HCT116 (cell line): ENCODE measurements at regions not wholly inside any gene's neighbourhood (a gene's known extent, or its start where the extent isn't known, plus 50 kb on each side); places are given as distances from the start of the nearest gene placed in this dataset.

Experiments used
- EZH2 ChIP-seq: fragments of 200-600 bp; sonication (generic); IDR thresholded peaks from 2 replicates; pipeline ENCODE4 v1.6.1; 2017; ENCODE audit warnings: antibody characterized with exemption, mixed run types
- JUND ChIP-seq: IDR thresholded peaks from 2 replicates; pipeline ENCODE4 v1.6.1; 2012
- POLR2A ChIP-seq: IDR thresholded peaks from 2 replicates; pipeline ENCODE4 v1.7.0; 2011; ENCODE audit warnings: borderline replicate concordance; ENCODE audit not compliant: insufficient read depth, insufficient read length; ENCODE audit errors: extremely low read depth
- POLR2AphosphoS5 ChIP-seq: IDR thresholded peaks from 2 replicates; pipeline ENCODE4 v1.6.1; 2011; ENCODE audit warnings: mild to moderate bottlenecking, low read depth, low read length, moderate library complexity
- RAD21 ChIP-seq: IDR thresholded peaks from 2 replicates; pipeline ENCODE4 v1.6.1; 2012; ENCODE audit warnings: low read depth, mild to moderate bottlenecking
- SP1 ChIP-seq: IDR thresholded peaks from 2 replicates; pipeline ENCODE4 v1.6.1; 2012; ENCODE audit warnings: low read depth
- ZNF274 ChIP-seq: fragments of 200-500 bp; sonication (Bioruptor generic); IDR thresholded peaks from 2 replicates; pipeline ENCODE4 v1.6.1; 2014; ENCODE audit warnings: mild to moderate bottlenecking, low read depth, low read length, inconsistent platforms
- TF ChIP-seq, protein P1 (sequence below), 3 experiments: fragments of 200-600 bp in 1 of 3; sonication (generic) in 1 of 3; IDR thresholded peaks in 2 of 3; conservative IDR thresholded peaks in 1 of 3; 2 replicates each; pipeline ENCODE4 v1.5.1; 2012 to 2017; ENCODE audit warnings: low read depth in 2 of 3, low read length in 2 of 3, antibody characterized with exemption in 1 of 3, borderline replicate concordance in 1 of 3, control low read depth in 1 of 3, mild to moderate bottlenecking in 1 of 3, mixed read lengths in 1 of 3, mixed run types in 1 of 3, moderate library complexity in 1 of 3; ENCODE audit not compliant: insufficient read depth in 1 of 3

DNA sequence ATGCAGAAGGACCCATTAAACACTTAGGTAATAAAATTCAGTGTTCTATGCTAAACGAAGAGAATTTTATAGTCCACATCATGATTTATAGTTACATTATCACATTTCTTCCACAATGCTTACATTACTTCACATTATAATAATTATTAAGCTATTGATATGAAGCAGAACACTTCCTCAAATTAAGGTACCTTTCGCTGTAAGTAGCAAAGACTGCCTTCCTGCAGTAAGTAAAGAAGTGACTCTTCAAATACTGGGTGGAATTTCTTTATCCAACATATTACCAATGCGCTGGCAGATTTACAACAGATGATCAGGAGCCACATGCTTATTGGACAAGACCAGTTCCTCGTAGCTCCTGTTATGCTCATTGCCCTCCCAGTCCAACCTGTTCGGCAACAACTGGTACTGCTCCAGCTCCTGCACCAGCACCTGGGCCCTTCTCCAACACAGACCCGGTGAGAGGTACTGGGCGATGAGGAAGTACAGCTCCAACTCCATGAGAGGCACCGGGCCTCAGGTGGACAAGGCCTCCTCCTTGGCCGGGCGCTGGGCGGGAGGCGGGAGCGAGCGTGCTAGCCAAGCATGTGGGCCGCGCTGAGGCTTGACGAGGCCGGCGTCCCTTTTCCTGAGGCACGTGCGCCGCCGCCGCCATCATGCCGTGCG, 210.7 kb upstream of the ATP2B1 start:
- no peak for TF ChIP-seq POLR2AphosphoS5
- TF ChIP-seq, protein P1, sequence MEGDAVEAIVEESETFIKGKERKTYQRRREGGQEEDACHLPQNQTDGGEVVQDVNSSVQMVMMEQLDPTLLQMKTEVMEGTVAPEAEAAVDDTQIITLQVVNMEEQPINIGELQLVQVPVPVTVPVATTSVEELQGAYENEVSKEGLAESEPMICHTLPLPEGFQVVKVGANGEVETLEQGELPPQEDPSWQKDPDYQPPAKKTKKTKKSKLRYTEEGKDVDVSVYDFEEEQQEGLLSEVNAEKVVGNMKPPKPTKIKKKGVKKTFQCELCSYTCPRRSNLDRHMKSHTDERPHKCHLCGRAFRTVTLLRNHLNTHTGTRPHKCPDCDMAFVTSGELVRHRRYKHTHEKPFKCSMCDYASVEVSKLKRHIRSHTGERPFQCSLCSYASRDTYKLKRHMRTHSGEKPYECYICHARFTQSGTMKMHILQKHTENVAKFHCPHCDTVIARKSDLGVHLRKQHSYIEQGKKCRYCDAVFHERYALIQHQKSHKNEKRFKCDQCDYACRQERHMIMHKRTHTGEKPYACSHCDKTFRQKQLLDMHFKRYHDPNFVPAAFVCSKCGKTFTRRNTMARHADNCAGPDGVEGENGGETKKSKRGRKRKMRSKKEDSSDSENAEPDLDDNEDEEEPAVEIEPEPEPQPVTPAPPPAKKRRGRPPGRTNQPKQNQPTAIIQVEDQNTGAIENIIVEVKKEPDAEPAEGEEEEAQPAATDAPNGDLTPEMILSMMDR (IDR thresholded peaks at IDR 0.05 in 2 of 3, conservative IDR thresholded peaks at IDR 0.05 in 1 of 3; ENCODE audit: borderline replicate concordance in 1 of 3, insufficient read depth in 1 of 3, low read depth in 2 of 3, low read length in 2 of 3): no peak
- no peak for TF ChIP-seq EZH2
- TF ChIP-seq ZNF274: no peak
- TF ChIP-seq RAD21: no peak
- TF ChIP-seq JUND: no peak
- no peak for TF ChIP-seq POLR2A
- no peak for TF ChIP-seq SP1
